Parathyroid adenoma (tissue), 2 donors: ENCODE measurements at regions not wholly inside any gene's neighbourhood (a gene's known extent, or its start where the extent isn't known, plus 50 kb on each side); places are given as distances from the start of the nearest gene placed in this dataset.

ENCODE experiments used
- H2AFZ ChIP-seq: fragments of 300-600 bp; sonication (generic); one replicate; pipeline ENCODE4 v1.7.0; 2017; ENCODE audit warnings: antibody characterized with exemption, mild to moderate bottlenecking
- H3K27ac ChIP-seq: fragments of 300-600 bp; sonication (generic); one replicate; pipeline ENCODE4 v1.7.0; 2017
- H3K27me3 ChIP-seq: fragments of 300-600 bp; sonication (generic); one replicate; pipeline ENCODE4 v1.7.0; 2017; ENCODE audit warnings: low read length; ENCODE audit not compliant: control insufficient read depth, insufficient read depth
- H3K36me3 ChIP-seq: fragments of 300-600 bp; sonication (generic); one replicate; pipeline ENCODE4 v1.7.0; 2017; ENCODE audit warnings: low read length; ENCODE audit not compliant: control insufficient read depth, insufficient read depth
- H3K4me1 ChIP-seq: fragments of 300-600 bp; sonication (generic); one replicate; pipeline ENCODE4 v1.7.0; 2017; ENCODE audit warnings: control low read depth
- H3K4me2 ChIP-seq: fragments of 300-600 bp; sonication (generic); one replicate; pipeline ENCODE4 v1.7.0; 2017; ENCODE audit warnings: low read length
- H3K4me3 ChIP-seq: fragments of 300-600 bp; sonication (generic); one replicate; pipeline ENCODE4 v1.7.0; 2017; ENCODE audit warnings: low read depth, low read length
- H3K79me2 ChIP-seq: fragments of 300-600 bp; sonication (generic); one replicate; pipeline ENCODE4 v1.7.0; 2017; ENCODE audit warnings: control low read depth
- H3K9ac ChIP-seq: fragments of 300-600 bp; sonication (generic); one replicate; pipeline ENCODE4 v1.7.0; 2017; ENCODE audit warnings: mild to moderate bottlenecking
- H3K9me3 ChIP-seq: fragments of 300-600 bp; sonication (generic); one replicate; pipeline ENCODE4 v1.7.0; 2017; ENCODE audit warnings: low read length; ENCODE audit not compliant: control insufficient read depth
- CTCF ChIP-seq: fragments of 300-600 bp; sonication (generic); IDR thresholded peaks from one replicate; pipeline ENCODE4 v1.7.0; 2017; ENCODE audit warnings: antibody characterized with exemption, mild to moderate bottlenecking
- donor health status: primary hyperparathyroidism.

- no peak overlapping the region for H3K4me2 ChIP-seq
- no peak overlapping the region for H3K9ac ChIP-seq
- H3K9me3 ChIP-seq: no peaks in the 10 kb centered on the region
- H3K4me3 ChIP-seq: no peak overlapping the region
- no peak for TF ChIP-seq CTCF
- no peak overlapping the region for H2AFZ ChIP-seq
- H3K36me3 ChIP-seq: no peaks in the 10 kb centered on the region
- no peaks in the 10 kb centered on the region for H3K27me3 ChIP-seq
- H3K79me2 ChIP-seq: no peaks in the 10 kb centered on the region
- no peak overlapping the region for H3K27ac ChIP-seq
- no peaks in the 10 kb centered on the region for H3K4me1 ChIP-seq
These were observed 202.0 kb upstream of the DGKB start for GRCh38 chr7:15104411-15105092.

GRCh38 chr7:15099074-15099473 lies 196.5 kb upstream of the DGKB start:
- Histone ChIP-seq H3K27ac (no peak overlapping the region), H3K36me3 (no peaks in the 10 kb centered on the region), H3K79me2 (no peaks in the 10 kb centered on the region), H3K9ac (no peak overlapping the region), H3K4me3 (no peak overlapping the region), H2AFZ (no peak overlapping the region), H3K4me2 (no peak overlapping the region), H3K4me1 (no peaks in the 10 kb centered on the region), H3K27me3 (no peaks in the 10 kb centered on the region), H3K9me3 (no peaks in the 10 kb centered on the region)
- no peak for TF ChIP-seq CTCF

- Histone ChIP-seq H3K4me2 (no peak overlapping the region), H3K9me3 (no peaks in the 10 kb centered on the region), H3K27ac (no peak overlapping the region), H3K4me3 (no peak overlapping the region), H2AFZ (no peak overlapping the region), H3K9ac (no peak overlapping the region), H3K79me2 (no peaks in the 10 kb centered on the region), H3K4me1 (no peaks in the 10 kb centered on the region), H3K36me3 (no peaks in the 10 kb centered on the region), H3K27me3 (no peaks in the 10 kb centered on the region)
- no peak for TF ChIP-seq CTCF
These were observed 194.3 kb upstream of the DGKB start for GRCh38 chr7:15096853-15097252.

GRCh38 chr7:15094989-15095388 lies 192.4 kb upstream of the DGKB start:
- Histone ChIP-seq H3K36me3 (no peaks in the 10 kb centered on the region), H3K4me2 (no peak overlapping the region), H3K9me3 (no peaks in the 10 kb centered on the region)

More at GRCh38 chr7:15094989-15095388, 192.4 kb upstream of the DGKB start:
- Histone ChIP-seq H3K4me1 (no peaks in the 10 kb centered on the region), H3K79me2 (no peaks in the 10 kb centered on the region), H3K27me3 (no peaks in the 10 kb centered on the region), H3K9ac (no peak overlapping the region), H3K4me3 (no peak overlapping the region), H2AFZ (no peak overlapping the region), H3K27ac (no peak overlapping the region)
- TF ChIP-seq CTCF: no peak
